Urinary bladder (tissue), 3 donors: ENCODE measurements at regions not wholly inside any gene's neighbourhood (a gene's known extent, or its start where the extent isn't known, plus 50 kb on each side); places are given as distances from the start of the nearest gene placed in this dataset.
A peak's percentile ranks its signal among the peaks of the same experiment; 100 is the strongest.

Source experiments
- DNase-seq: peaks from one replicate; pipeline ENCODE4 v3.0.0-alpha.2; 2015; ENCODE audit errors: extremely low spot score
- H3K27ac ChIP-seq: one replicate; pipeline ENCODE4 v1.5.1; 2013; ENCODE audit warnings: low read depth, mild to moderate bottlenecking, moderate library complexity
- H3K36me3 ChIP-seq: one replicate; pipeline ENCODE4 v1.6.1; 2013; ENCODE audit warnings: mild to moderate bottlenecking, moderate library complexity; ENCODE audit not compliant: insufficient read depth
- H3K4me1 ChIP-seq: one replicate; pipeline ENCODE4 v1.6.1; 2013; ENCODE audit warnings: mild to moderate bottlenecking, moderate library complexity; ENCODE audit not compliant: insufficient read depth
- H3K4me3 ChIP-seq: one replicate; pipeline ENCODE4 v1.5.1; 2013; ENCODE audit warnings: low read depth, low read length
- WGBS: extraction: QIAGEN DNeasy Blood & Tissue Kit; methylation state at CpG from one replicate; pipeline ENCODE4 v1.1.7; 2013; 5-methylcytosine and 5-hydroxymethylcytosine counted together
- donor health status: healthy with polysubstance abuse.
- donor health status: healthy.

GRCh38 chr17:74043976-74044375, 159.5 kb upstream of the RPL38 start:
- 77% methylated on average over 4 of the region's 4 CpGs for WGBS

GRCh38 chr17:74045608-74046280, 157.7 kb upstream of the RPL38 start:
- no peaks in the 10 kb centered on the region for H3K4me1 ChIP-seq
- H3K36me3 ChIP-seq = no peaks in the 10 kb centered on the region
- no peak overlapping the region for H3K27ac ChIP-seq
- H3K4me3 ChIP-seq = no peak overlapping the region
- 57% methylated on average over 16 of the region's 16 CpGs for WGBS
- no peak for DNase-seq

More at GRCh38 chr17:74043976-74044375, 159.5 kb upstream of the RPL38 start:
- no peak overlapping the region for H3K27ac ChIP-seq
- H3K4me1 ChIP-seq = no peaks in the 10 kb centered on the region
- H3K4me3 ChIP-seq = no peak overlapping the region
- DNase-seq = no peak
- no peaks in the 10 kb centered on the region for H3K36me3 ChIP-seq

GRCh38 chr17:74049167-74049966, 154.1 kb upstream of the RPL38 start:
- 76% methylated on average over 15 of the region's 15 CpGs for WGBS
- no peaks in the 10 kb centered on the region for H3K36me3 ChIP-seq
- DNase-seq = no peak

GRCh38 chr17:74049967-74050458, 153.5 kb upstream of the RPL38 start:
- WGBS = 44% methylated on average over 10 of the region's 10 CpGs

More at GRCh38 chr17:74049167-74049966, 154.1 kb upstream of the RPL38 start:
- Histone ChIP-seq H3K4me1 (no peaks in the 10 kb centered on the region), H3K27ac (no peak overlapping the region), H3K4me3 (no peak overlapping the region)

GRCh38 chr17:74051348-74051747, 152.1 kb upstream of the RPL38 start:
- H3K4me3 ChIP-seq = no peak overlapping the region
- no peaks in the 10 kb centered on the region for H3K4me1 ChIP-seq
- H3K36me3 ChIP-seq = no peaks in the 10 kb centered on the region
- no peak for DNase-seq
- 72% methylated on average over 8 of the region's 8 CpGs for WGBS
- no peak overlapping the region for H3K27ac ChIP-seq

More at GRCh38 chr17:74049967-74050458, 153.5 kb upstream of the RPL38 start:
- Histone ChIP-seq H3K4me3 (no peak overlapping the region), H3K27ac (no peak overlapping the region), H3K4me1 (no peaks in the 10 kb centered on the region), H3K36me3 (no peaks in the 10 kb centered on the region)
- no peak for DNase-seq

GRCh38 chr17:74052993-74053711, 150.3 kb upstream of the RPL38 start:
- 51% methylated on average over 21 of the region's 21 CpGs for WGBS
- H3K27ac ChIP-seq = no peak overlapping the region
- DNase-seq = no peak

GRCh38 chr17:74053712-74054078, 149.8 kb upstream of the RPL38 start:
- DNase-seq = peak; percentile 18
- Histone ChIP-seq H3K4me3 (no peak overlapping the region), H3K36me3 (no peaks in the 10 kb centered on the region), H3K4me1 (no peaks in the 10 kb centered on the region), H3K27ac (no peak overlapping the region)
- WGBS = 44% methylated on average over 8 of the region's 8 CpGs

More at GRCh38 chr17:74052993-74053711, 150.3 kb upstream of the RPL38 start:
- no peaks in the 10 kb centered on the region for H3K4me1 ChIP-seq
- no peak overlapping the region for H3K4me3 ChIP-seq
- no peaks in the 10 kb centered on the region for H3K36me3 ChIP-seq

- Histone ChIP-seq H3K36me3 (no peaks in the 10 kb centered on the region), H3K4me1 (no peaks in the 10 kb centered on the region), H3K4me3 (no peak overlapping the region), H3K27ac (no peak overlapping the region)
- DNase-seq = no peak
- 71% methylated on average over 4 of the region's 4 CpGs for WGBS
Measured at GRCh38 chr17:74054249-74054648, 149.2 kb upstream of the RPL38 start.

GRCh38 chr17:74055508-74056160, 147.8 kb upstream of the RPL38 start:
- H3K4me1 ChIP-seq = no peaks in the 10 kb centered on the region
- WGBS = 55% methylated on average over 11 of the region's 11 CpGs
- H3K36me3 ChIP-seq = no peaks in the 10 kb centered on the region
- no peak overlapping the region for H3K27ac ChIP-seq
- no peak overlapping the region for H3K4me3 ChIP-seq
- DNase-seq = no peak

- H3K36me3 ChIP-seq = no peaks in the 10 kb centered on the region
- no peaks in the 10 kb centered on the region for H3K4me1 ChIP-seq
- DNase-seq = no peak
- WGBS = 55% methylated on average over 4 of the region's 4 CpGs
- no peak overlapping the region for H3K27ac ChIP-seq
- no peak overlapping the region for H3K4me3 ChIP-seq
Measured at GRCh38 chr17:74059479-74060240, 143.8 kb upstream of the RPL38 start.

GRCh38 chr17:74061758-74062157, 141.7 kb upstream of the RPL38 start:
- Histone ChIP-seq H3K27ac (no peak overlapping the region), H3K36me3 (no peaks in the 10 kb centered on the region)
- 73% methylated on average over 5 of the region's 5 CpGs for WGBS

GRCh38 chr17:74062234-74062633, 141.2 kb upstream of the RPL38 start:
- Histone ChIP-seq H3K4me1 (no peaks in the 10 kb centered on the region), H3K27ac (no peak overlapping the region), H3K4me3 (no peak overlapping the region), H3K36me3 (no peaks in the 10 kb centered on the region)
- WGBS = 62% methylated on average over 3 of the region's 3 CpGs
- DNase-seq = no peak

More at GRCh38 chr17:74061758-74062157, 141.7 kb upstream of the RPL38 start:
- H3K4me3 ChIP-seq = no peak overlapping the region
- no peaks in the 10 kb centered on the region for H3K4me1 ChIP-seq
- DNase-seq = no peak
